Mesenchymal stem cell (in vitro differentiated cells and primary cell): ENCODE measurements at regions not wholly inside any gene's neighbourhood (a gene's known extent, or its start where the extent isn't known, plus 50 kb on each side); places are given as distances from the start of the nearest gene placed in this dataset.
"Not testable (repeated sequence)": the region's sequence is repeated elsewhere in the genome, so short reads cannot be mapped to it uniquely, and the experiment has no call there.

Source experiments
- DNase-seq: peaks from one replicate; pipeline ENCODE4 v3.0.0-alpha.2; 2013
- H2AFZ ChIP-seq: one replicate; pipeline ENCODE4 v1.6.1; 2013; ENCODE audit warnings: low read depth, mild to moderate bottlenecking, control low read depth, inconsistent platforms, low read length, moderate library complexity
- H2AK5ac ChIP-seq: 2 replicates; pipeline ENCODE4 v1.6.1; 2013; ENCODE audit warnings: low read length, moderate library complexity, mild to moderate bottlenecking, inconsistent platforms; ENCODE audit not compliant: severe bottlenecking
- H2BK120ac ChIP-seq: one replicate; pipeline ENCODE4 v1.6.1; 2013; ENCODE audit warnings: low read depth, mild to moderate bottlenecking, inconsistent platforms, low read length, moderate library complexity
- H2BK12ac ChIP-seq, 2 experiments: one replicate each; pipeline ENCODE4 v1.6.1; 2013; ENCODE audit warnings: inconsistent platforms in 2 of 2, low read length in 2 of 2, mild to moderate bottlenecking in 2 of 2, moderate library complexity in 2 of 2, control low read depth in 1 of 2
- H2BK15ac ChIP-seq: one replicate; pipeline ENCODE4 v1.6.1; 2013; ENCODE audit warnings: mild to moderate bottlenecking, low read depth, inconsistent platforms; ENCODE audit not compliant: poor library complexity, severe bottlenecking
- H2BK5ac ChIP-seq: 2 replicates; pipeline ENCODE4 v1.6.1; 2013; ENCODE audit warnings: low read depth, mild to moderate bottlenecking, low read length, control low read depth, inconsistent platforms; ENCODE audit not compliant: poor library complexity, severe bottlenecking
- H3K14ac ChIP-seq, 2 experiments: one replicate each; pipeline ENCODE4 v1.6.1; 2013; ENCODE audit warnings: inconsistent platforms in 2 of 2, low read length in 2 of 2, control low read depth in 1 of 2, mild to moderate bottlenecking in 1 of 2, moderate library complexity in 1 of 2
- H3K18ac ChIP-seq, 2 experiments: one replicate each; pipeline ENCODE4 v1.6.1; 2013; ENCODE audit warnings: inconsistent platforms in 2 of 2, low read length in 2 of 2, control low read depth in 1 of 2, low read depth in 1 of 2, mild to moderate bottlenecking in 1 of 2
- H3K23ac ChIP-seq, 2 experiments: one replicate each; pipeline ENCODE4 v1.6.1; 2013; ENCODE audit warnings: inconsistent platforms in 2 of 2, low read length in 2 of 2, mild to moderate bottlenecking in 2 of 2, moderate library complexity in 2 of 2, control low read depth in 1 of 2
- H3K27ac ChIP-seq: 2 replicates; pipeline ENCODE4 v1.5.1; 2013; ENCODE audit warnings: mild to moderate bottlenecking, moderate library complexity, low read length, control low read depth, inconsistent platforms; ENCODE audit not compliant: poor library complexity, severe bottlenecking
- H3K27me3 ChIP-seq, 2 experiments: 2 replicates each; pipeline versions ENCODE4 v1.6.1 to v1.7.0; 2013; ENCODE audit warnings: low read length in 2 of 2, mild to moderate bottlenecking in 2 of 2, moderate library complexity in 2 of 2, control low read depth in 1 of 2, inconsistent platforms in 1 of 2; ENCODE audit not compliant: control insufficient read depth in 1 of 2, insufficient read depth in 1 of 2
- H3K36me3 ChIP-seq, 2 experiments: 2 replicates each; pipeline versions ENCODE4 v1.6.1 to v1.7.0; 2013; ENCODE audit warnings: low read length in 2 of 2, control low read depth in 1 of 2, inconsistent platforms in 1 of 2, low read depth in 1 of 2, mild to moderate bottlenecking in 1 of 2; ENCODE audit not compliant: insufficient read depth in 2 of 2, control insufficient read depth in 1 of 2
- H3K4ac ChIP-seq, 2 experiments: one replicate each; pipeline ENCODE4 v1.6.1; 2013; ENCODE audit warnings: inconsistent platforms in 2 of 2, low read length in 2 of 2, mild to moderate bottlenecking in 2 of 2, moderate library complexity in 2 of 2, control low read depth in 1 of 2, low read depth in 1 of 2
- H3K4me1 ChIP-seq: 2 replicates; pipeline ENCODE4 v1.6.1; 2013; ENCODE audit warnings: low read depth, low read length, control low read depth; ENCODE audit not compliant: control insufficient read depth, insufficient read depth
- H3K4me2 ChIP-seq: 2 replicates; pipeline ENCODE4 v1.6.1; 2013; ENCODE audit warnings: low read length, mild to moderate bottlenecking, inconsistent platforms; ENCODE audit not compliant: poor library complexity, severe bottlenecking
- H3K4me3 ChIP-seq, 2 experiments: 2 replicates each; pipeline versions ENCODE4 v1.5.1 to v1.7.0; 2013; ENCODE audit warnings: low read length in 2 of 2, mild to moderate bottlenecking in 2 of 2, control low read depth in 1 of 2, low read depth in 1 of 2; ENCODE audit not compliant: insufficient read depth in 1 of 2
- H3K79me1 ChIP-seq: replicated peaks from 2 replicates; pipeline ENCODE4 v1.6.1; 2013; ENCODE audit warnings: mild to moderate bottlenecking, control low read depth, low read length, inconsistent platforms; ENCODE audit not compliant: poor library complexity, severe bottlenecking
- H3K9ac ChIP-seq: 2 replicates; pipeline ENCODE4 v1.7.0; 2013; ENCODE audit warnings: mild to moderate bottlenecking, low read length, moderate library complexity
- H3K9me3 ChIP-seq: 2 replicates; pipeline ENCODE4 v1.7.0; 2013; ENCODE audit warnings: mild to moderate bottlenecking, low read length; ENCODE audit not compliant: control insufficient read depth
- H4K8ac ChIP-seq: one replicate; pipeline ENCODE4 v1.6.1; 2013; ENCODE audit warnings: inconsistent platforms, mild to moderate bottlenecking, low read length, moderate library complexity
- H4K91ac ChIP-seq: one replicate; pipeline ENCODE4 v1.6.1; 2013; ENCODE audit warnings: mild to moderate bottlenecking, low read length, inconsistent platforms
- WGBS: methylation state at CpG from one replicate; pipeline ENCODE4 v1.1.7; 2013; ENCODE audit warnings: mixed read lengths; 5-methylcytosine and 5-hydroxymethylcytosine counted together

DNA sequence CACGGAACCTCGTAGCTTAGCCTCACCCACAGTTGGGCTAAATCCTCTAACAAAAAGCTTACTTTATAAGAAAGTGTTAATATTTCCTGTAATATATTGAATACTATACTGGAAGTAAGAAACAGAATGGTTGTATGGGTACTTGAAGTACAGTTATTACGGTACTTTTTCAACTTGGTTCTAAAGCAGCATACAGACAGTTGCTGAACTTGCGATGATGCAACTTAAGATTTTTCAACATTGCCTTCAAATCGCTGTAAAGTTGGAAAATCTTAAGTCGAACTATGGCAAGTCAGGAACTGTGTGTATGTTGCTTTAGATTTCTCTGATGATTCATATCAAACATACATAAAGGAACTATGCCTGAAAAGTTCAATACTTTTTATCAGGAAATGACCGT is 204.4 kb upstream of the C2CD4B start:
- peaks cover 0 to 13% of the 10 kb centered on the region in 2 experiments for H3K27me3 ChIP-seq
- H3K14ac ChIP-seq = no peak overlapping the region
- no peak for DNase-seq
- WGBS = 93% methylated on average over 5 of the region's 7 CpGs
- H2BK12ac ChIP-seq = no peak overlapping the region
- H3K4me3 ChIP-seq = no peak overlapping the region
- H3K9me3 ChIP-seq = no peaks in the 10 kb centered on the region
- H2AK5ac ChIP-seq = no peak overlapping the region
- no peaks in the 10 kb centered on the region for H3K4me1 ChIP-seq
- no peak overlapping the region for H2BK15ac ChIP-seq
- no peak overlapping the region for H3K9ac ChIP-seq
- no peak overlapping the region for H3K18ac ChIP-seq
- no peak overlapping the region for H4K91ac ChIP-seq
- H3K4ac ChIP-seq = no peak overlapping the region
- no peaks in the 10 kb centered on the region for H3K36me3 ChIP-seq
- no peak overlapping the region for H3K27ac ChIP-seq
- no peak overlapping the region for H2BK5ac ChIP-seq
- H3K79me1 ChIP-seq = no peaks in the 10 kb centered on the region
- no peak overlapping the region for H2AFZ ChIP-seq
- H2BK120ac ChIP-seq = no peak overlapping the region
- H3K23ac ChIP-seq = no peak overlapping the region
- H3K4me2 ChIP-seq = no peak overlapping the region
- no peak overlapping the region for H4K8ac ChIP-seq

DNA sequence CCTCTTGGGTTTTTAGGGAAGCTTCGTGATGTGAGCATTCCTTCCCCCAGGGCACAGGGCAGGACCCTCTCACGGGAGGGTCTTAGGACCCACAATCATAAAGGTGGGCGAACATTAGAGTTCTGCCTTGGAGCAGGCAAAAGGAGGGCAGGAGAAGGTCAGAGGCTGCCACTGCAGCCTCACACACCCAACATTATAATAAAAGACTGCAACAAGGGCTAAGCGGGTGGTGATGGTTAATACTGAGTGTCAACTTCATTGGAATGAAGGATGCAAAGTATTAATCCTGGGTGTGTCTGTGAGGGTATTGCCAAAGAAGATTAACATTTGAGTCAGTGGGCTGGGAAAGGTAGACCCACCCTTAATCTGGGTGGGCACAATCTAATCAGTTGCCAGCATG is 206.6 kb upstream of the C2CD4B start:
- WGBS = 88% methylated on average over 2 of the region's 4 CpGs
- not testable (repeated sequence) for H2BK5ac ChIP-seq, H3K9ac ChIP-seq, H2AFZ ChIP-seq, H4K8ac ChIP-seq, H3K4me3 ChIP-seq, H3K23ac ChIP-seq, H4K91ac ChIP-seq, H2BK12ac ChIP-seq, H3K27me3 ChIP-seq, H3K79me1 ChIP-seq, H3K4me2 ChIP-seq, H3K18ac ChIP-seq, H2BK15ac ChIP-seq, H2BK120ac ChIP-seq, H3K9me3 ChIP-seq, H3K4ac ChIP-seq, DNase-seq, H3K4me1 ChIP-seq, H3K27ac ChIP-seq, H3K36me3 ChIP-seq, H3K14ac ChIP-seq, H2AK5ac ChIP-seq

DNA sequence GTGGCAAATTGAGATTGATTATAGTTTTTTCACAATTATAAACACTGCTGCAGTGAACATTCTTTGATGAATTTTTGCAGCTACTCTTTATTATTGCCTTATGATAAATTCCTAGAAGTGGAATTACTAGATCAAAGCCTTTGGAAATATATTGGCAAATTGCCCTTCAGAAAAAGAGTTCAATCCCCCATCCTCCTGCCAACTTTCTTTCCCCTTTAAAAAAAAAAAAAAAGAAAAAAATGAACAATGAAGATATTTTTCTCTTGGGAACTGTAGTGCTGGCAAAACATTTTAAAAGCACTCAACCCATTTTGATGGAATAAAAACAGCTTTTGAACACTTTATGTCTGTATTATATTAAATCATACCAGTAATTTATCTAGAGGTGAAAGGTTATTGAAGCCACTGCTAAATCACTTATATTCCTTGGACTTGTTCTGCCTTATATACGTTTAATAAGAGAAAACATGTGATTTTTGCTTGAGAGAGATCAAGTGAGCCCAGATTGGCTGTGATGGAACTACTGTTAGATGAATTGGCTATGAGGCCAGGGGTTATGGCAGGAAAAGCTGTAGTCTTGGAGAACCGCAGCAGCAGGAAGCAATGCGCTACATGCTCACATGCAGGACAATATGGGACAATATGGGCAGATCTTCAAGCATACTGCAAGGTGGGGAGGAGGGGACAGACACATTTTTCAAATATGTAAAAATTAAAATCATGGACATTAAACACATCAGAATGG is 212.8 kb upstream of the C2CD4B start:
- Histone ChIP-seq H4K8ac (no peak overlapping the region), H3K9me3 (no peaks in the 10 kb centered on the region), H3K23ac (no peak overlapping the region), H2BK12ac (no peak overlapping the region), H3K4ac (no peak overlapping the region), H2BK120ac (no peak overlapping the region), H3K79me1 (no peaks in the 10 kb centered on the region), H3K9ac (no peak overlapping the region), H3K27me3 (peaks cover 0 to 17% of the 10 kb centered on the region in 2 experiments), H4K91ac (no peak overlapping the region), H3K4me2 (no peak overlapping the region), H2AK5ac (no peak overlapping the region), H3K36me3 (no peaks in the 10 kb centered on the region), H3K27ac (no peak overlapping the region), H3K4me3 (no peak overlapping the region), H2BK15ac (no peak overlapping the region), H2BK5ac (no peak overlapping the region), H3K4me1 (no peaks in the 10 kb centered on the region), H3K18ac (no peak overlapping the region), H2AFZ (no peak overlapping the region), H3K14ac (no peak overlapping the region)
- whole genome bisulfite sequencing = 81% methylated on average over 3 of the region's 3 CpGs
- DNase-seq = no peak

DNA sequence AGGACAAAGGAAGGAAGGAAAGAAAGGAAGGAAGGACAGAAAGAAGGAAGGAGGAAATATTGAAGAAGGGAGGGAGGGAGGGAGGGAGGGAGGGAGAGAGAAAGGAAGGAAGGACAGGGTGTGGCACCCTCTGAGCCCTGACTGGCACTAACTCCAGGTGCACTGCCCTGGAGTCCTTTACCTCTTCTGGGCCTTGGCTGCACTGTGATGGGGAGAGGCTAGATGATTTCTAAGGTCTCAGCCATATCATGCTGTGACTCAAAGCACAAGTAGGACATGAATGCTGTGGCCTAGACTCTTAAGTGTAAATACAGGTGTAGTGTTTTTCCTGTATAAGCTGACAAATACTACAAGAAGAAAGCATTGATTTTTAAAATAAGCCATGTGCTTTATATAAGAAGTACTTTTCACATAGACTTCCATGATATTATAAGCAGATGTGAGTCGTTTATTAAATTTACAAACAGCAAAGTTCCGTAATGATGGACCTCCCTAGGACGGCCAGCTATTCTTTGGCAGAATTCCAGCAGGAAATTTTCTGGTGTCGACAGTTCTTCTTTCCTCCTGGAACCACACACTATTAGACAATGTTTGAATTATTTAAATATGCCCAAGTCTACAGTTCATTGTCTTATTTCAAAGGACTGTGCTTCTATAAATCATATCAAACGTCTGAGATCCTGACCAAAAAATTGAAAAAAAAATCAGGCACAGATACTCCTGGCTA is 213.8 kb upstream of the C2CD4B start:
- Histone ChIP-seq H4K8ac (no peak overlapping the region), H3K23ac (no peak overlapping the region), H3K4ac (no peak overlapping the region), H3K9ac (no peak overlapping the region), H3K4me1 (no peaks in the 10 kb centered on the region), H3K18ac (no peak overlapping the region), H3K79me1 (no peaks in the 10 kb centered on the region), H4K91ac (no peak overlapping the region), H2AK5ac (no peak overlapping the region), H3K14ac (no peak overlapping the region), H2BK120ac (no peak overlapping the region), H2BK12ac (no peak overlapping the region), H3K9me3 (no peaks in the 10 kb centered on the region), H3K27me3 (peaks cover 0 to 17% of the 10 kb centered on the region in 2 experiments), H2BK5ac (no peak overlapping the region), H3K4me3 (no peak overlapping the region), H2BK15ac (no peak overlapping the region), H2AFZ (no peak overlapping the region), H3K36me3 (no peaks in the 10 kb centered on the region), H3K27ac (no peak overlapping the region), H3K4me2 (no peak overlapping the region)
- WGBS = 74% methylated on average over 4 of the region's 5 CpGs
- no peak for DNase-seq
